GM18858 (cell line): ENCODE measurements at regions not wholly inside any gene's neighbourhood (a gene's known extent, or its start where the extent isn't known, plus 50 kb on each side); places are given as distances from the start of the nearest gene placed in this dataset.
"Not testable (repeated sequence)": the region's sequence is repeated elsewhere in the genome, so short reads cannot be mapped to it uniquely, and the experiment has no call there.

Source experiments
- ATAC-seq: cut with Tn5 transposase; IDR thresholded peaks from one replicate; pipeline ENCODE4 v1.9.1; 2021; ENCODE audit not compliant: unreplicated experiment

- ATAC-seq, result no peak
Measured at GRCh38 chr16:85518398-85519049, 94.6 kb upstream of the GSE1 start.

- ATAC-seq, result not testable (repeated sequence)
Measured at GRCh38 chr16:85519050-85519440, 94.1 kb upstream of the GSE1 start.

GRCh38 chr16:85519540-85520231, 93.4 kb upstream of the GSE1 start:
- no peak for ATAC-seq

GRCh38 chr16:85520853-85521521, 92.1 kb upstream of the GSE1 start:
- no peak for ATAC-seq

GRCh38 chr16:85521552-85522307, 91.4 kb upstream of the GSE1 start:
- no peak for ATAC-seq

GRCh38 chr16:85522308-85522841, 90.7 kb upstream of the GSE1 start:
- no peak for ATAC-seq

GRCh38 chr16:85522842-85523601, 90.1 kb upstream of the GSE1 start:
- no peak for ATAC-seq

- no peak for ATAC-seq
Measured at GRCh38 chr16:85523602-85524364, 89.3 kb upstream of the GSE1 start.

- no peak for ATAC-seq
Measured at GRCh38 chr16:85524365-85524629, 88.8 kb upstream of the GSE1 start.

- no peak for ATAC-seq
Measured at GRCh38 chr16:85524630-85525419, 88.3 kb upstream of the GSE1 start.

- ATAC-seq, result no peak
Measured at GRCh38 chr16:85525420-85526184, 87.5 kb upstream of the GSE1 start.

- no peak for ATAC-seq
Measured at GRCh38 chr16:85526185-85526974, 86.7 kb upstream of the GSE1 start.

- ATAC-seq, result no peak
Measured at GRCh38 chr16:85527042-85527766, 85.9 kb upstream of the GSE1 start.

GRCh38 chr16:85527767-85528297, 85.3 kb upstream of the GSE1 start:
- ATAC-seq, result no peak

- no peak for ATAC-seq
Measured at GRCh38 chr16:85528528-85529387, 84.4 kb upstream of the GSE1 start.
